HG02870 (cell line): ENCODE measurements at regions not wholly inside any gene's neighbourhood (a gene's known extent, or its start where the extent isn't known, plus 50 kb on each side); places are given as distances from the start of the nearest gene placed in this dataset.
"Not testable (repeated sequence)": the region's sequence is repeated elsewhere in the genome, so short reads cannot be mapped to it uniquely, and the experiment has no call there.

Experiments
- ATAC-seq: cut with Tn5 transposase; IDR thresholded peaks from one replicate; pipeline ENCODE4 v1.9.1; 2021; ENCODE audit warnings: mild to moderate bottlenecking, moderate library complexity; ENCODE audit not compliant: unreplicated experiment

DNA sequence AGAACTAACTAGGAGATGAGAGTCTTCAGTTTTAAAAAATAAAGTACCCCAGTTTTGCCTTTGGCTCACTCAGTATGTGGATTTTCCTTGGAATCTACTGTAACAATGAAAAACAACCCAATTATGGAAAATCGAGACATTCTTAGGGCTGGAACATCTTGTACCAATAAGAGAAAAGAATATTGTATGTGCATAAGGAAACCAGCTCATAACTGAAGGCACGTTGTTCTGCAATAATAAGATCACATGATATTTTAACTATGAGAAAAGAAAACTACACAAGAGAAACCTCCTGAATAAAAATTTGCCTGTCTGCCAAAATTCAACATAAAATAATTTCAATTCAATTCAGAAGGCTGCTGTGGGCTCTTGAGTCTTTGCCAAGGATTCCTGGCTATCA is 261.8 kb upstream of the EDNRA start:
- ATAC-seq: no peak

DNA sequence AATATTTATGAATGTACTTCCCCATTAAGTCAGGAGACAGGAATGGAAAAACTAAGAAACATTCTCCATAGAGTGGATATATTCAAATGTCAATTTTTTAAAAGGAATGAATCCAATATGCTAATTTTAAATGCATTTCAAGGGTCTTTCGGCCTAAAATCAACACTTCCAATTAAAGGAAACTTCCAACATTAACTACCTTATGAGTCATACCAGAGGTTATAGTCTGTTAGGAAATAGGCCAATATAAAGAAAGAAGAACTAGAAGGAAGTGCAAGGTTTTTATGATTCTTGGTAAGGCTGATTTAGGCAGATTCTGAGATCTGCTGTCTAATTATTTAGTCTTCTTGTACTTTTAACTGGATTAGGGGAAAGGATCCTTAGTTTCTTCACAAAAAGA is 260.1 kb upstream of the EDNRA start:
- ATAC-seq: no peak

DNA sequence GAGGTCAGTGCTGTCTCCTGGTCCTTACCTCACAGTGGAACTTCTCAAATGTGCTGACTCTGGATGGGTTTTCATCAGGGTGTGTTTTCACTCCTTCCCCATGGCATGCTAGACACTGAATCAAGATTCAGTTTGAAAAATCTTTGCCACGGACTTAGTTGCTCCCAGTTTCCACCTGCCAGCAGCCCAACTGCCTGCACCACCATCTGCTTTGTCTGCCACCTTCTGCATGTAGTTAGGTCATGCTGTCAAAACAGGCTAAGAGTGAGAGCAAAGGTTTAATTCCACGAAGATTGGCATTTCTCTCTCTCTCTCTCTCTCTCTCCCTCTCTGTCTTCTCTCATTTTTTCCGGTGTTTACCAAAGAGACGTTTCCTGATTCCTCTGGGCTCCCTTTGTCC is 258.0 kb upstream of the EDNRA start:
- ATAC-seq: no peak

DNA sequence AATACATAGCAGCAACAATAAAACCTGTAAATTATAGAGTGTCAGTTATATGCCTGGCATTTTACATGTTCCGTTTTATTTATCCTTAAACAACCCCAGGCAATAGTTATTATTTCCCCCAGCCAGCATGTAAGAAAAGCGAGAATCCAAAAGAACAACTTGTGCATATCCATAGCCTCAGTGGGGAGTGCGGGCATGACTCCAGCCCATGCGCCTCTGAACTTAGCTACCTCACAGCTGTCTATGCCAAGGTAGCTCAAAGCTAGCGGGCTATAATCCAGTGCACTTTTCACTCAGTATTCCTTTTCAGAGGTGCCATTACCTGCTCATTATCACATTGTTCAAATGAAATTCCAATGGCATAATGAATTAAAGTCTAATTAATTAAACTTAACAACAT is 257.3 kb upstream of the EDNRA start:
- no peak for ATAC-seq

DNA sequence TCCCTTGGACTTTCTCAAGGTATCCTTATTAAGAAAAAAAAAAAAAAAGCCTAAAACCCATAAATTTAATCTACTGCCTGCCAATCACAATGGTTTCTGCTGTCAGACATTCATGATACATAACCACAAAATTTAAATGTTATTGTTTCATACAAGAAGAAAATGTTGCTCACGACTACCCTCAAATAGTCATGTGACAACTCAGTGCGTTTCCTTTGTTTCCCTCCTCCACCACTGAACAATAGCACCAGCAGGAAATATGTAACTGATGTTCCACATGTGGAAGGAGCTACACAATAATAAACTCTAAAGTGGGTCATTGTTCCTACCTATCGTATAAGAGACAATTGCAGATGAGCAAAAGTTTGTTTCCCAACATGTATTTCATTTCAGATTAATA is 244.1 kb upstream of the EDNRA start:
- no peak for ATAC-seq

DNA sequence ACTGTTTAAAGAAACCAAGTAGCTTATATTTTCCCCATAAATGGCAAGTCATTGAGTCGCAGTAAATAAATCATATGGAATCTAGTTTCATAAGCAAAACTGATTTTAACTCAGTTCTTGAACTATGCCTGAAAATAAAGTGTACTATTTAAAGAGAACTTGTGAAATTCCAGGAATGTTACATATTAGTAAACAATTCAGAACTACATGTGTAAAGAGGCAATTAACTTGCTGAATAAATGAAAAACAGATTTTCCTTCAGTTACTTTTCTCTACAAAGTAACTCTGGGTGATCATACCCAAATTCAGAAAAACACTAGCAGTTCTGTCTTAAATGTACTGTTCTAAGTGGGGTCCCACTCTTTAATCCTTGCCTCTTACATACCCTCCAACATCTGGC is 236.1 kb upstream of the EDNRA start:
- ATAC-seq: no peak

DNA sequence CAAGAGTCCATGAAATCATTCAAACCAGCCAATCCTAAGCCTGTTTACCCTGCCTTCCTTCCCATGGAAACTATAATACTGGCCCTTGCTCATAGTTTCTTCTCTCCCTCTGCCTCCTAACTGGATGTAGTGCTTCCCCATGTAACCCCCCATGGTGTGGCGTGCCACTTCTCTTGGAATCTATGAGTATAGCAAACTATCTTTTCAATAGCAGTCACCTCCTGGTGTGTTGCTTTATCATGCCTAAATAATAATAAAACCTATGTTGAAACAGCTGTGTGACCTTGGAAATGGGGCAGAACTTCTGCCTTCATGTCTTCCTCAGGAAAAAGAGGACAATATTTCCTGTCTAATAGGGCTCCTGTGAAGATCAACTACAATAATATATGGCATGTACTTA is 234.8 kb upstream of the EDNRA start:
- no peak for ATAC-seq

DNA sequence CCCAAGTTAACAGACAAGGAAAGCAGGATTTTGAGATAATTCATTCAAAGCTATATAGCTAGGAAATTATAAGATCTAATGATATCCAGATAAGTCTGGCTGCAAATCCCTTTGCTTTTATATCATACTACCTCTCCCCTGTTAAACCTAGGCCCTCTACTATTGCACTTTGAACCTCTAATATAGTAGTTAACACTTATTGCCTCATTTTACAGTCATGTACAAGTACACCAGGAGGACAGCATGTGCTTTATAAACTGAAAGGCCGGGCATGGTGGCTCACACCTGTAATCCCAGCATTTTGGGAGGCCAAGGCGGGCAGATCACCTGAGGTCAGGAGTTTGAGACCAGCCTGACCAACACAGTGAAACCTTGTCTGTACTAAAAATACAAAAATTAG is 234.4 kb upstream of the EDNRA start:
- not testable (repeated sequence) for ATAC-seq

DNA sequence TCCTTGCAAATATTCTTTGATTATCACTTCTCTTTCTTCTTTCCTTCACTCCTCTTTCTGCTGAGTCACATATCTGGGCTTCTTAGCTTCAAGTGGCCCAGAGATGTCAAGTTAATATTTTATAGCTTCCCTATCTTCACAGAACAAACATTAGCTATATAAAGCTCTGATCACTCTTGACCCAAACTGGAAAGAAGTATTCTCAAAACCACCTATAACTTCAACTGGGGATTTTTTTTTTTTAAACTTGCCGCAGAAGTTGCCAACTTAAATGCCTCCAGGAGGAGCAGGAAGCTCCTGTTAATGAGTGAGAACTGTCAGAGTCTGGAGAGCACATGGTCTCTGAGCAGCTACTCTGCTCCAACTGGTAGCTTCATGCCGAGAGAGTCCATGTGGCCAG is 233.3 kb upstream of the EDNRA start:
- ATAC-seq: no peak

DNA sequence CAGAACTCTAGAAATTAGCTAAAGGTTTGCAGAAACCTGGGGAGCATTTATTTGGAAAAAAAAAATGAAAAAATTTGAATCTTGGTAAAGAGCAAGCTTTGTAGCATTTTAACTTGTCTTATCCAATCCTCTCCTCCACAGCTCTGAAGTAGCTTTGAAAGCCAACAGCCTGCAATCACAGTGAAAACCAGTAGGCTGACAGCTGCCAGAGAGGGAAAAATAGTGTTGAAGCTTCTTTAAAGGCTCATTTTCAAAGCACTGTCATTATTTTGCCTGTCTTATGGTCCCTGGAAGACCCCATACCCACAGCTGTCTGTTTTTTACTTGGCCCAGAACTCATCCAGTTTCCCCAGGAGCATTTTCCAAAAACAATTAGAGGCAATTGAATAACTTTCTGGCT is 230.8 kb upstream of the EDNRA start:
- ATAC-seq: no peak

DNA sequence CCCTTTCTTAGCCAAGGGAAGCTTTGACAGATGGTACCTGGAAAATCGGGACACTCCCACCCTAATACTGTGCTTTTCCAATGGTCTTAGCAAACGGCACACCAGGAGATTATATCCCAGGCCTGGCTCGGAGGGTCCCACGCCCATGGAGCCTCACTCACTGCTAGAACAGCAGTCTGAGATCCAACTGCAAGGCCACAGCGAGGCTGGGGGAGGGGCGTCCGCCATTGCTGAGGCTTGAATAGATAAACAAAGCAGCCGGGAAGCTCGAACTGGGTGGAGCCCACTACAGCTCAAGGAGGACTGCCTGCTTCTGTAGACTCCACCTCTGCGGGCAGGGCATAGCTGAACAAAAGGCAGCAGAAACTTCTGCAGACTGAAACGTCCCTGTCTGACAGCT is 225.6 kb upstream of the EDNRA start:
- not testable (repeated sequence) for ATAC-seq

DNA sequence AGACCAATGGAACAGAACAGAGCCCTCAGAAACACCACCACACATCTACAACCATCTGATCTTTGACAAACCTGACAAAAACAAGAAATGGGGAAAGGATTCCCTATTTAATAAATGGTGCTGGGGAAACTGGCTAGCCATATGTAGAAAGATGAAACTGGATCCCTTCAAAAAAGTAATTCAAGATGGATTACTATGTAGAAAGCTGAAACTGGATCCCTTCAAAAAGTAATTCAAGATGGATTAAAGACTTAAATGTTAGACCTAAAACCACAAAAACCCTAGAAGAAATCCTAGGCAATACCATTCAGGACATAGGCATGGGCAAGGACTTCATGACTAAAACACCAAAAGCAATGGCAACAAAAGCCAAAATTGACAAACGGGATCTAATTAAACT is 221.6 kb upstream of the EDNRA start:
- not testable (repeated sequence) for ATAC-seq

DNA sequence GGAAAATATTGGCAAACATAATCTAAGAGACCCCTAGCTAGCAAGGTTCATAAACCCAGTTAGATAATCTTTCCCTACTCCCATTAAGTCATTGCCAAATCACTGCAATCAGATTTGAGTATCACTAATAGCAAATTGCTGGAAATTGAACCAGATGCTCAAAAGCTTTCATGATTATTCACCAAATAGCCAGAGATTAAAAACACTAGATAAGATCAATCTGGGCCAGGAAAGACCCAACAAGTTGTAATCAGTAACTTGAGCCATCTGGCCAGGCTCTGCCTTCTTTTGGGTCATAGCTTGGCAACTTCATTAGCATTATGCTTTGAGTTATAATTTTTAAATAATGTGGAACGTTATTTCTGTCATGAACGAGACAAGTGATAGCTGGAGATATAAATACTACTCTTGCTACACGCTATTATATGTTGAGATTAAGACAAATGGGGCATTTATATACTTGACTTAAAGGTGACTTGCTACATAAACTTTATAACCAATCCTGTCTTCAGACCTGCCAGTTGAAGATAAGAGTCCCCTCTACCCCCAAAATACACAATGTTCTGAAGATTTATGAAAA is 196.6 kb upstream of the EDNRA start:
- no peak for ATAC-seq

DNA sequence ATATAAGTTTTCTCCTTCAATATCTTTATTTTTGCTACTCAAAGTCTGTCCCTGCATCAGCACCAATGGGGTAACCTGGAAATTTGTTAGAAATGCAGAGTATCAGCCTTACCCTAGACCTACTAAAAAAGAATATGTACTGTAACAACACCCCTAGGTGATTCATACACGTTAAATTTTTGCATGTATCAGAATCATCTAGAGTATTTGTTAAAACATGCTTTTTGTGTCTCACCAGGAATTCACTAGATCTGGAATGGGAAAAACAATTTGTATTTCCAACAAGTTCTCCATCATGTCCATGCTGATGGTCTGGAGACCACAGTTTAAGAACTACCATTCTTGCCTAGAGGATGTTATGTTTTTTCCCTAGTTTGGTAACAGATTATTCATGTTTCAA is 196.0 kb upstream of the EDNRA start:
- ATAC-seq: no peak

DNA sequence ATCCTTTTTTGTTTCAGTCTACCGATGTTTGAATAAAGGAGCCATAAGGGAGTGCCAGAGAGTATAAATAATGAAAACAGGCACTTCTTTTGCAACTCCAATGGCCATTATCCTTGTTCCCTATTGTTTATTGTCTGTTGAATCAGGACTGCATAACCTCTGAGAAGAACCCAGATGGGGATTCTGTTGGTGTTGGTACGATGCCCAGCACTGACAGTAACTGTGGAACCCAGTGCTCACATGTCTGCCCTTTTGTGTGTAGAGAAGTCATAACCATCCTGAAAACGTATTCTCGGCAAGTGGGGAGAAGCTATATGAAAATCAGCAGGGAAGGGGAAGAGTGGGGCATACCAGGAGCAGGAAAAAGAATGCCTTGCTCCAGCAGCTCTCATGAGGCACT is 195.1 kb upstream of the EDNRA start:
- ATAC-seq: no peak

DNA sequence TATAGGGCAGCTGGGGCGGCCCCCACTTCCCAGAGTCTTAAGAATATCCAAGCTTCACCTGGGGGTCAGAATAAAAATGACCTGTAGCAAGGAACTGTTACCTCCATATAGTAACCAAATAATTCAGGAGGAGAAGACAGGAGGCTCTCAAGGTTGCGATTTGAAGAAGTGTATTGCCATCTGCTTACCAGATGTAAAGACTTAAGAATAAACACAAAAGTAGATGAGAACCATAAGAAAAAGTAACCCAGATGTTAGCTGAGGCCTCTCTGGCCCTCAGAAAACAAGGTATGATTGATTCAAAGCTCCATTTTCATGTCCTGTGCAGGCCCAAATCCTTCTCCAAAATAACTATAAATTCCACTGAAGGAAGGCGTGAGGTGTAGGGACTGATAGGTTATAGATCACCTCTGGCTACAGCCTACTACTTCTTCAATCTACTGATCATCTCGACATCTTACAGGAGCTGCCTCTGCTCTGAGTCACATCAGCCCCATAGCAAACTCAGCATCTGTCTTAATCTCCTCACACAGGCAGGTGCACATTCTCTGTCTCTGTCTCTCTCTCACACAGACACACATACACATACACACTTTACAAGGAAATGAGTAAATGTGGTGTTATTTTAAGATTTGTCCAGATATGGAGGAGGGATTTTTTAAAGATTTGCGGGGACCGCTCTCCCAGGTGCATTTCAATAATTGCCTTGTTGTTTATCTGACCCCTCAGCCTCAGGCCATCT is 193.9 kb upstream of the EDNRA start:
- no peak for ATAC-seq

DNA sequence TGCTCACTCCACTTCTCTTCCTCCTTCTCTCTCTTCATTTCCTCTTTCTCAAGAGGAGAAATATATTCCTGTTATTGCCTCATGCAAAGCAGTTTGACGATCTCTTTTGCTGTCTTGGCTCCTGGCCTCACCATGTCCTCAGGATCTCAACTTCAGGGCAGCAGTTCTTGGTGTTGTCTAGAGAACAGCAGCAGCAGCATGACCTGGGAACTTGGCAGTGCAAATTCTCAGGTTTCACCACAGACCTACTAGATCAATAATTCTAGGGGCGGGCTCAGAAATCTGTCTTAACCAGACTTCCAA is 193.4 kb upstream of the EDNRA start:
- no peak for ATAC-seq

DNA sequence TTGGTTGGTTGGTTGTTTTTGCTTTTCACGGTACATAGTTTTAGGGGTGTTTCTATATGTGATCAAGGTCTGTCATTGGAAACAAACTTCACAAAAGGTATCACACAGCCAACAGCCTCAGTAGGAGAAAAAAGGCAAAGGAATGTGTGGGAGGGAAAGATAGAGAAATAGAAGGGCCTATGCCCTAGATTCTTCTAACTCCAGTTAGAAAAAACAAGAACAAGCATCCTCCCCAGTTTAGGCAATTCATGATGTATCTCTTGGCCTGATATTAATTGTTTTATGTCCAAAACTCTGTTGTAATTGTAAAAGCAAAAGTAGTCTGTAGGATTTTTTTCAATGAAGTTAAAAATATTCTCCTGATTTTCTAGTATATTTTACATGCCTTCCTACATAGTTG is 192.4 kb upstream of the EDNRA start:
- ATAC-seq: no peak

DNA sequence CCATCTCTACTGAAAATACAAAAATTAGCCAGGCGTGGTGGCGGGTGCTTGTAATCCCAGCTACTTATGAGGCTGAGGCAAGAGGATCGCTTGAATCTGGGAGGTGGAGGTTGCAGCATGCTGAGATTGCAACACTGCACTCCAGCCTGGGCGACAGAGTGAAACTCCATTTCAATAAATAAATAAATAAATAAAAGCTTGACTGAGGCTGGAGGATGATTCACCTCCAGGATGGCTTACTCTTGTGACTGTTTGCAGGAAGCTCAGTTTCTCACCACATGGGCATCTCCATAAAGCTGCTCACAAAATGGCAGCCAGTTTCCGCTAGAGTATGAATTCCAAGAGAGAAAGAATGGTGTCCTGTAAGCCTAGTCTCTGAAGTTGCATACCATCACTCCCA is 191.7 kb upstream of the EDNRA start:
- ATAC-seq: no peak

DNA sequence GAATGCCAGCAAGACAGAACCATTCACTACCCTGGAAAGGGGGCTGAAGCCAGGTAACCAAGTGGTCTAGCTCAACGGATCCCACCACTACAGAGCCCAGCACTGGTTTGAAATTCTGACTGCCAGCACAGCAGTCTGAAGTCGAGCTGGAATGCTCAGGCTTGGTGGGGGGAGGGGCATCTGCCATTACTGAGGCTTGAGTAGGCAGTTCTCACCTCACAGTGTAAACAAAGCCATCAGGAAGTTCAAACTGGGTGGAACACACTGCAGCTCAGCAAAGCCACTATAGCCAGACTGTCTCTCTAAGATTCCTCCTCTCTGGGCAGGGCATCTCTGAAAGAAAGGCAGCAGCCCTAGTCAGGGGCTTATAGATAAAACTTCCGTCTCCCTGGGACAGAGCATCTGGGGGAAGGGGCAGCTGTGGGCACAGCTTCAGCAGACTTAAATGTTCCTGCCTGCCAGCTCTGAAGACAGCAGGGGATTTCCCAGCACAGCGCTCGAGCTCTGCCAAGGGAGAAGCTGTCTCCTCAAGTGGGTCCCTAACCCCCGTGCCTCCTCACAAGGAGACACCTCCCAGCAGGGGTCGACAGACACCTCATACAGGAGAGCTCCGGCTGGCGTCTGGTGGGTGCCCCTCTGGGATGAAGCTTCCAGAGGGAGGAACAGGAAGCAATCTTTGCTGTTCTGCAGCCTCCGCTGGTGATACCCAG is 188.1 kb upstream of the EDNRA start:
- not testable (repeated sequence) for ATAC-seq

DNA sequence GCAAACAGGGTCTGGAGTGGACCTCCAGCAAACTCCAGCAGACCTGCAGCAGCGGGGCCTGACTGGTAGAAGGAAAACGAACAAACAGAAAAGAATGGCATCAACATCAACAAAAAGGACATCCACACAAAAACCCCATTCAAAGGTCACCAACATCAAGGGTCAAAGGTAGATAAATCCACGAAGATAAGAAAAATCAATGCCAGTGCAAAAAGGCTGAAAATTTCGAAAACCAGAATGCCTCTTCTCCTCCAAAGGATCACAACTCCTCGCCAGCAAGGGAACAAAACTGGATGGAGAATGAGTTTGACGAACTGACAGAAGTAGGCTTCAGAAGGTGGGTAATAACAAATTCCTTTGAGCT is 187.6 kb upstream of the EDNRA start:
- not testable (repeated sequence) for ATAC-seq

DNA sequence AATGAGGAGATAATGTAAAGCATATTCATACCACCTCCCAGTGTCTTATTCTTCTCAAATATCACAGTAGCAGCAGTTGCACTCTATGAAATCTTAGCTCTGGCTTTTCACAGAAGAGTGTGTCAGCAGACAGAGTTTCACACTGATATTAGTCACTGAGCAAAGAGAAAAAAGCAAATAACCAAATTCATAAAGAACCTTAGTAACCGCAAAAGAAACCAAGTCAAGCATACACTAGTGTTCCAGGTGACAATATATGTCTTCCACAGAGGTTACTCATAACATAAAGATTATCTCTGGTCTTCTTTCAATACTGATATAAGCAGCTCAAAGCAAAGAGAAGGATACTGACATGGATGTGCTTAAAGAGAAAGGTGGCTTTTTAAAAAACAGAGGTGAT is 181.7 kb upstream of the EDNRA start:
- ATAC-seq: no peak
